ENCODE measurements at regions not wholly inside any gene's neighbourhood (a gene's known extent, or its start where the extent isn't known, plus 50 kb on each side); places are given as distances from the start of the nearest gene placed in this dataset.

DNA sequence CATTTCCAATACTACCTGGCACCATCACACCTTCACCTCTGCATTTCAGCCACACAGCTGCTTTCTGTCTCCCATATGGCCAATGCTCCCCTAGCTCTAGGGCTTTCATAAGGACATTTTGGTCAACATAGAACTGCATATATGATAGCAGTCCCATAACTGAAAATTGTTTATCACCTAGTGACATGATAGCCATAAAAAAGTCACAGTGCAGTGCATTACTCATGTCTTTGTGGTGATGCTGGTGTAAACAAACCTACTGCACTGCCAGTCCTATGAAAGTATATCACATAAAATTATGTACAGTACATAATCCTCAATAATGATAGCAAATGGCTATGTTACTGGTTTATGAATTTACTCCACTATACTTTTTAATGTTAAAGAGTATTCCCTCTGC lies 221.0 kb downstream of the NAF1 start:
- TF ChIP-seq ZNF274 (IDR thresholded peaks at IDR 0.05; ENCODE audit: low read depth, low read length) (no peak), YY1 (IDR thresholded peaks at IDR 0.05; ENCODE audit: insufficient read depth, insufficient read length) (no peak), SUZ12 (IDR thresholded peaks at IDR 0.05; ENCODE audit: extremely low read depth, insufficient read depth, insufficient read length) (no peak)

DNA sequence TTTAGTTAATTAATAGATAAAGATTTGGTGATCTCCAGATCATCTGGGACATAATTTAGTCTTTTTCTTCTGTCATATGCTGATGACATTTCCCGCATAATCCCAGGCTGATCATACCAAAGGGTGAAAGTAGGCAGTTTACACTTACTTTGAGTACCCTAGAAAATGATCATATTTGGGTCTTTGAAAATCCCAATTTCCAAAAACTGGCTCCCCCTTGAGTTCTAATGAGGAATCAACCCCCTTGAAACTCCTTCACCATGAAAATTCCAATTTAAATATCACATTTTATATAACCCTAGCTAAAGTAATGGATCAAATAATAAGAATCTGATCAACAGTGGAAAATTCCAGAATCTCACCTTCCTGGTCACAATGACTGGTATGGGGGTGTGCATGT lies 223.4 kb downstream of the NAF1 start:
- no peak for DNase-seq (ENCODE audit: low read depth, low spot score)
- TF ChIP-seq ZNF274 (IDR thresholded peaks at IDR 0.05; ENCODE audit: low read depth, low read length) (no peak), SUZ12 (IDR thresholded peaks at IDR 0.05; ENCODE audit: extremely low read depth, insufficient read depth, insufficient read length) (no peak), YY1 (IDR thresholded peaks at IDR 0.05; ENCODE audit: insufficient read depth, insufficient read length) (no peak)
- Histone ChIP-seq H3K9ac (ENCODE audit: insufficient read length, low read depth) (no peak overlapping the region), H3K9me3 (ENCODE audit: insufficient read depth, low read length) (no peaks in the 10 kb centered on the region), H3K27me3 (ENCODE audit: insufficient read depth, insufficient read length) (no peaks in the 10 kb centered on the region), H3K4me1 (ENCODE audit: insufficient read depth, insufficient read length) (no peaks in the 10 kb centered on the region), H3K4me3 (ENCODE audit: insufficient read length, low read depth) (no peak overlapping the region), H3K36me3 (ENCODE audit: insufficient read depth, insufficient read length, low read length) (no peaks in the 10 kb centered on the region)

More for the DNA sequence above, 221.0 kb downstream of the NAF1 start:
- Histone ChIP-seq H3K9me3 (ENCODE audit: insufficient read depth, low read length) (no peaks in the 10 kb centered on the region), H3K27me3 (ENCODE audit: insufficient read depth, insufficient read length) (no peaks in the 10 kb centered on the region), H3K4me1 (ENCODE audit: insufficient read depth, insufficient read length) (no peaks in the 10 kb centered on the region), H3K9ac (ENCODE audit: insufficient read length, low read depth) (no peak overlapping the region), H3K4me3 (ENCODE audit: insufficient read length, low read depth) (no peak overlapping the region), H3K36me3 (ENCODE audit: insufficient read depth, insufficient read length, low read length) (no peaks in the 10 kb centered on the region)
- DNase-seq (ENCODE audit: low read depth, low spot score): no peak

DNA sequence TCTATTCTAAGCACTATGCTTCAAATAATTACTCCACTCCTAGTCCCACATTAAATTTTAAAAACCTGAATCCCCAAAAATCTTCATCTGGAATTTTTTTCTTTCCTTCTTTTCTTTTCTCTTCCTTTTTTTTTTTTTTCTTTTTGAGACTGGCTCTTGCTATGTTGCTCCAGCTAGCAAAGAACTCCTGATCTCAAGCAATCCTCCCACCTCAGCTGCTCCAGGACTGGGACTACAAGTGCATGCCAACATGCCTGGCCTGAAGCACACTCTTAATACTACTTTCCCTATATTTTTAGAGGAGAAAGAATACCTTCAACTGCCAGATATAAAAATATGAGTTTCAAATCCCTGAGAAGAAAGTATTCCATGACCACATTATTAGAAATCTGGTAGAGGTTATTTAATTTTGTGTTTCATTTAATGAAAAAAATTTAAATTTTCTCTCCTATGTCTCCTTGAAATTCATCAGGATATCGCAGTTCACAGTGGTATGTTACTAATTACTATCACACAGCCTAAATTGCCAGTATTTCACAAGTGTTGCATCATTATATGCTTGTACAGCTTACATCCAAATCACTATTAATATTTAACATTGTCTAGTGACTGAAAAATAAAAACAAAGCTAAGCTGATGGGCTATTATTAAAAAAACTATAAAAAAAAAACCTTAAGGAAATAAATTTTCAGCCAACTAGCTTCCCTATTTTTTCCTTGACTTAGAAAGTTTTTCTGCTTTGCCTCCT lies 227.8 kb downstream of the NAF1 start:
- no peaks in the 10 kb centered on the region for H3K36me3 ChIP-seq (ENCODE audit: insufficient read depth, insufficient read length, low read length)
- H3K9ac ChIP-seq (ENCODE audit: insufficient read length, low read depth): no peak overlapping the region
- no peaks in the 10 kb centered on the region for H3K9me3 ChIP-seq (ENCODE audit: insufficient read depth, low read length)
- no peak for DNase-seq (ENCODE audit: low read depth, low spot score)
- H3K27me3 ChIP-seq (ENCODE audit: insufficient read depth, insufficient read length): no peaks in the 10 kb centered on the region
- TF ChIP-seq SUZ12 (IDR thresholded peaks at IDR 0.05; ENCODE audit: extremely low read depth, insufficient read depth, insufficient read length): no peak
- no peak for TF ChIP-seq YY1 (IDR thresholded peaks at IDR 0.05; ENCODE audit: insufficient read depth, insufficient read length)
- TF ChIP-seq ZNF274 (IDR thresholded peaks at IDR 0.05; ENCODE audit: low read depth, low read length): no peak
- H3K4me1 ChIP-seq (ENCODE audit: insufficient read depth, insufficient read length): no peaks in the 10 kb centered on the region
- no peak overlapping the region for H3K4me3 ChIP-seq (ENCODE audit: insufficient read length, low read depth)

DNA sequence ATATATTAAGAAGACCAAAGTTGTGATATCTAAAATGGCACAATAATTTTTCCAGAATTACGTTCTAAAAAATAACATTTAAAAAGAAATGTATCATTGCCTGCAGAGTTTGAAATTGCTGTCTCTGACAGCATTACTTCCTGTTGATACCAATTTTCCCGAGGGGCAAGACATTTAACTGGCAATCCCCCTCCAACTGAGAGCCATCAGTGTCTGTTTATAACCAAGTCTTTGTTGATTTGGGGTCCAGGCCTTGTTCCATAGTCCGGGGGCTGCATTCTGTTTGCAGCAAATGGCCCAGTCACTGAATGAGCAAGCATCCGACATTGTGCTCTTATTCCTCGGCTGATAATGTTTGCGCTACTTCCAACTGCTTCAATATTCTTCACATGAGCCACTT lies 231.5 kb downstream of the NAF1 start:
- no peaks in the 10 kb centered on the region for H3K4me1 ChIP-seq (ENCODE audit: insufficient read depth, insufficient read length)
- H3K36me3 ChIP-seq (ENCODE audit: insufficient read depth, insufficient read length, low read length): no peaks in the 10 kb centered on the region
- DNase-seq (ENCODE audit: low read depth, low spot score): no peak
- H3K9ac ChIP-seq (ENCODE audit: insufficient read length, low read depth): no peak overlapping the region
- no peaks in the 10 kb centered on the region for H3K9me3 ChIP-seq (ENCODE audit: insufficient read depth, low read length)
- H3K4me3 ChIP-seq (ENCODE audit: insufficient read length, low read depth): no peak overlapping the region
- H3K27me3 ChIP-seq (ENCODE audit: insufficient read depth, insufficient read length): no peaks in the 10 kb centered on the region
- TF ChIP-seq YY1 (IDR thresholded peaks at IDR 0.05; ENCODE audit: insufficient read depth, insufficient read length) (no peak), SUZ12 (IDR thresholded peaks at IDR 0.05; ENCODE audit: extremely low read depth, insufficient read depth, insufficient read length) (no peak), ZNF274 (IDR thresholded peaks at IDR 0.05; ENCODE audit: low read depth, low read length) (no peak)

DNA sequence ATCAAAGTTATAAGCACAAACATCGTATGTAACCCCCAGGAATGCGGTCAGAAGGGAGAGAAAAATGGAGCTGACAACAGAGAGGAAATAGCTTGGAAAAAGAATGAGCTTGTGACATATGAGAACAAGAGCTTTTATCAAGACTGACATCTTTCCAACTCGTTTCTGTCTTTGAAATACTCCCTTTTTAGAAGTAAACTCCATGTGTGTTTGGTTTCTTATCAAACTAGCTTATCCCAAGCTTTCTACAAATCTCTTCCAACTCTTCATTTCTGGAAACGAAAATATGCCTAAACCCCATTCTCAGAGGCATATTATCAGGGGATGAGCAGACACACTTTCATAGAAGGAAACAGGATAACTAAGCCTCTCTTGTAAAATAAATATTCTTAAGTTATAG lies 235.4 kb downstream of the NAF1 start:
- no peak for TF ChIP-seq YY1 (IDR thresholded peaks at IDR 0.05; ENCODE audit: insufficient read depth, insufficient read length)
- no peak for TF ChIP-seq SUZ12 (IDR thresholded peaks at IDR 0.05; ENCODE audit: extremely low read depth, insufficient read depth, insufficient read length)
- no peak for TF ChIP-seq ZNF274 (IDR thresholded peaks at IDR 0.05; ENCODE audit: low read depth, low read length)
- Histone ChIP-seq H3K9ac (ENCODE audit: insufficient read length, low read depth) (no peak overlapping the region), H3K27me3 (ENCODE audit: insufficient read depth, insufficient read length) (no peaks in the 10 kb centered on the region), H3K4me1 (ENCODE audit: insufficient read depth, insufficient read length) (no peaks in the 10 kb centered on the region), H3K4me3 (ENCODE audit: insufficient read length, low read depth) (no peak overlapping the region), H3K36me3 (ENCODE audit: insufficient read depth, insufficient read length, low read length) (no peaks in the 10 kb centered on the region), H3K9me3 (ENCODE audit: insufficient read depth, low read length) (no peaks in the 10 kb centered on the region)
- DNase-seq (ENCODE audit: low read depth, low spot score): no peak

DNA sequence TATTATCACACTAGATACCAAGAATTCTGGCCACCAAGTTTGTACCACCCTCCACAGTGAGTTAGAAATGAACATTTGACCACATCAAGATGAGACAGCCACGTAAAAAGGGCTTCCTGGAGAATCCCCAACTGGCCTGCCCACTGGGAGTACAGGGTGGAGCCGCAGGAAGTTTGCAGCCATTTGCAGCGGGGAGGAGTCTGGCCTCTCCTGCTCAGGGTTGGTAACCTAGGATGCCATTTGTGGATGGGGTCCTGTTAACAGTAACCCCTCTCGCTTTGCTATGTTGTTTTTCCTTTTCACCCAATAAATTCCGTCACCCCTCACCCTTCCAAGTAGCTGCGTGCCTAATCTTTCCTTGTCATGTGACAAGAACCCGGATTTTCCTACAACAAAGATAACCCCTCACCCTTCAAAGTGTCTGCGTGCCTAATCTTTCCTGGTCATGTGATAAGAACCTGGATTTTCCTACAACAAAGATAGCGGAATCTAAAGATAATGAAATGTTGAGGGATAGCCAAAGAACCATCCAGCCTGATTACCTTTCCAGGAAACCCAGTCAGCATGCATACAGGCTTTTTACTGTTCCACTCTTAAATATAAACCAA lies 245.4 kb downstream of the NAF1 start:
- no peaks in the 10 kb centered on the region for H3K36me3 ChIP-seq (ENCODE audit: insufficient read depth, insufficient read length, low read length)
- H3K9me3 ChIP-seq (ENCODE audit: insufficient read depth, low read length): no peaks in the 10 kb centered on the region
- H3K4me3 ChIP-seq (ENCODE audit: insufficient read length, low read depth): no peak overlapping the region
- H3K9ac ChIP-seq (ENCODE audit: insufficient read length, low read depth): no peak overlapping the region
- DNase-seq (ENCODE audit: low read depth, low spot score): no peak
- H3K4me1 ChIP-seq (ENCODE audit: insufficient read depth, insufficient read length): no peaks in the 10 kb centered on the region
- TF ChIP-seq ZNF274 (IDR thresholded peaks at IDR 0.05; ENCODE audit: low read depth, low read length) (no peak), YY1 (IDR thresholded peaks at IDR 0.05; ENCODE audit: insufficient read depth, insufficient read length) (no peak), SUZ12 (IDR thresholded peaks at IDR 0.05; ENCODE audit: extremely low read depth, insufficient read depth, insufficient read length) (no peak)
- no peaks in the 10 kb centered on the region for H3K27me3 ChIP-seq (ENCODE audit: insufficient read depth, insufficient read length)

DNA sequence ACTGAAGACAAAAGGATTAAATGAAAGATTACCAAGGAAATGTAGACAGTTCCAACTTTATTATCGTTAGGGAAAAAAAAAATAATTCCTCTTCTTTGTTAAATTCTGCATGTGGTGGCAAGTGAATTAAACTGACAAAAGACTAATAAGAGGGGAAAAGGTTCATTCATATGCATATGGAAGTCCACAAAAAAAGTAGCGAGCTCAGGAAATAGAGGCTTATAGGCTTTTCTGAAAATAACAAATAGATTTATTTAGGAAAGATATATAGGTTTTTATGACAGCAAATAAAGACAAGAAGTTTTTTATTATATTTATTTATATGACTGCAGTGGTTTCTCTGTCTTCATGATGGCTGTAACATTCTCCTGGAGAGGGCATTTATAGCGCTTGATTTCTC lies 246.0 kb downstream of the NAF1 start:
- DNase-seq (ENCODE audit: low read depth, low spot score): no peak
- H3K9me3 ChIP-seq (ENCODE audit: insufficient read depth, low read length): no peaks in the 10 kb centered on the region
- no peaks in the 10 kb centered on the region for H3K36me3 ChIP-seq (ENCODE audit: insufficient read depth, insufficient read length, low read length)
- H3K27me3 ChIP-seq (ENCODE audit: insufficient read depth, insufficient read length): no peaks in the 10 kb centered on the region
- no peak for TF ChIP-seq YY1 (IDR thresholded peaks at IDR 0.05; ENCODE audit: insufficient read depth, insufficient read length)
- no peak for TF ChIP-seq ZNF274 (IDR thresholded peaks at IDR 0.05; ENCODE audit: low read depth, low read length)
- TF ChIP-seq SUZ12 (IDR thresholded peaks at IDR 0.05; ENCODE audit: extremely low read depth, insufficient read depth, insufficient read length): no peak
- H3K9ac ChIP-seq (ENCODE audit: insufficient read length, low read depth): no peak overlapping the region
- no peaks in the 10 kb centered on the region for H3K4me1 ChIP-seq (ENCODE audit: insufficient read depth, insufficient read length)
- no peak overlapping the region for H3K4me3 ChIP-seq (ENCODE audit: insufficient read length, low read depth)

All from NT2/D1 (cell line).